Coronary artery (tissue), 2 donors: ENCODE measurements at regions not wholly inside any gene's neighbourhood (a gene's known extent, or its start where the extent isn't known, plus 50 kb on each side); places are given as distances from the start of the nearest gene placed in this dataset.

Experiments used
- DNase-seq: peaks from one replicate; pipeline ENCODE4 v3.0.0-alpha.2; 2017; ENCODE audit warnings: low spot score
- H3K27ac ChIP-seq, 2 donors: fragments of 200-600 bp; sonication (generic); one replicate each; pipeline ENCODE4 v1.5.1; 2016 to 2019
- H3K4me3 ChIP-seq: fragments of 200-600 bp; sonication (generic); 2 replicates; pipeline ENCODE4 v1.5.1; 2016; ENCODE audit warnings: mild to moderate bottlenecking, moderate library complexity
- CTCF ChIP-seq: fragments of 200-600 bp; sonication (generic); IDR thresholded peaks from one replicate; pipeline ENCODE4 v1.5.1; 2019; ENCODE audit warnings: antibody characterized with exemption

- no peak for TF ChIP-seq CTCF
- peak overlapping the region; percentile 67 to 80 for H3K27ac ChIP-seq
- no peak overlapping the region for H3K4me3 ChIP-seq
- DNase-seq, result no peak
Observed at GRCh38 chr1:229091721-229092136, 179.2 kb upstream of the RAB4A start.

- Histone ChIP-seq H3K27ac (peak overlapping the region; percentile 67 to 80), H3K4me3 (no peak overlapping the region)
- no peak for TF ChIP-seq CTCF
- DNase-seq, result no peak
Observed at GRCh38 chr1:229092377-229093237, 178.3 kb upstream of the RAB4A start.

GRCh38 chr1:229093238-229093540 lies 177.7 kb upstream of the RAB4A start:
- peak overlapping the region in 1 of 2 donors; percentile 42 for H3K27ac ChIP-seq
- no peak for DNase-seq
- no peak overlapping the region for H3K4me3 ChIP-seq
- TF ChIP-seq CTCF, result no peak

DNA sequence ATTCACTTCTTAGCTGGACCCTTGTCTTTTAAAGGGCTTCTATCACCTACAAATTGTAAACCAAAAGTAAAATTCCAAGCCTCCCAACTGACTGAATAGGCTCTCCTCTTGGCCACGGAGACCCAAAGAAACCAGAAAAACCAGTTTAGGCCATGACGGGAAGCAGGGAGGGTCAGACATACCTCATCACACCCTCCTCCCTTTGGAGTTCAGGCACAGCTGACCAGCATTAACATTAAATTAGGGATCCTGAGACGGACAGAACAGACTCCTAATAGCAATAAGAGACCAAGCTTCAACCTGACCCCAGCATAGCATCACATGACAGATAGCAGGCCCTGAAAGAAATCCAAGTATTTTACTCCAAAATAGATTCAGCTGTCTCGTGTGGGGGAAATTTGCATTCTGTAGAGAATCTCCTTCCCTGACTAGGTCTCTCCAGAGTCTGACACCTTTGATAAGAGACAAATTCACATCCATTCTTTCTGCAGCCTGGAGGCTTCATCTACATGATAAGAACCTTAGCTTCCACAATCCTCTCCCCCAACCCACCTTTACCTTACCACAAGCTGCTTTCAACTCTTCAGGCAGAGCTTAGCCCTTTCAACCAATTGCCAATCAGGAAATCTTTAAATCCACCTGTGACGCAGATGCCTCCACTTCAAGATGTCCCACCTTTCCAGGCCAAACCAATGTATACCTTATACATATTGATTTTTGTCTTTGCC lies 177.1 kb upstream of the RAB4A start:
- Histone ChIP-seq H3K27ac (peak overlapping the region in 1 of 2 donors; percentile 42), H3K4me3 (no peak overlapping the region)
- DNase-seq, result no peak
- TF ChIP-seq CTCF, result no peak

GRCh38 chr1:229094476-229095311 lies 176.2 kb upstream of the RAB4A start:
- no peak overlapping the region for H3K4me3 ChIP-seq
- TF ChIP-seq CTCF, result no peak
- DNase-seq, result no peak
- H3K27ac ChIP-seq, result no peak overlapping the region

DNA sequence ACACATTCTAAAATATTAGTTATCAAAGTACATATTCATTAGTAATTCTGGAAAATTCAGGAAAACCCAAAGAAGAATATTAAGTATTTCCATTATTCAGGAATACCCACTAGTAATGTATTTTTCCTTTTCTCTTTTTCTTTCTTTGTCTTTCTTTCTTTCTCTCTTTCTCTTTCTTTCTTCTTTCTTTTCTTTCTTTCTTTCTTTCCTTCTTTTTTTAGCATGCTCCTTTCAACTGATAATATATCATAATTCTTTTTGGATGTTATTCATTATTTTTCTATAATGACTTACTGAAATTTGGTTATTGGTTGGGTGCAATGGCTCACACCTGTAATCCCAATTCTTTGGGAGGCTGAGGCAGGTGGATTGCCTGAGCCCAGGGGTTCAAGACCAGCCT lies 175.6 kb upstream of the RAB4A start:
- DNase-seq, result no peak
- H3K27ac ChIP-seq, result no peak overlapping the region
- no peak for TF ChIP-seq CTCF
- H3K4me3 ChIP-seq, result no peak overlapping the region
